ENCODE measurements at regions not wholly inside any gene's neighbourhood (a gene's known extent, or its start where the extent isn't known, plus 50 kb on each side); places are given as distances from the start of the nearest gene placed in this dataset.

GRCh38 chr2:2698182-2699120, 367.4 kb upstream of the MYT1L start:
- TF ChIP-seq POLR2AphosphoS5 (IDR thresholded peaks at IDR 0.05) (no peak), CTCF (IDR thresholded peaks at IDR 0.05) (no peak), POLR2A (IDR thresholded peaks at IDR 0.05) (no peak)
